HepG2 (cell line): ENCODE measurements at regions not wholly inside any gene's neighbourhood (a gene's known extent, or its start where the extent isn't known, plus 50 kb on each side); places are given as distances from the start of the nearest gene placed in this dataset.

Experiments used
- BHLHE40 ChIP-seq: IDR thresholded peaks from 2 replicates; pipeline ENCODE4 v1.6.1; 2011; ENCODE audit warnings: low read length, improper control_type of control experiment
- CBX1 ChIP-seq: IDR thresholded peaks from one replicate; pipeline ENCODE4 v1.6.1; 2016; ENCODE audit warnings: antibody characterized with exemption, low read depth
- ESRRA ChIP-seq: sonication (generic); formaldehyde crosslinking; IDR thresholded peaks from 2 replicates; pipeline ENCODE4 v1.5.1; 2020; ENCODE audit warnings: mild to moderate bottlenecking, low read depth, missing genetic modification reagents
- FOXP1 ChIP-seq, 2 experiments: fragments of 450-650 bp in 1 of 2; IDR thresholded peaks; 2 replicates each; pipeline ENCODE4 v1.6.1; 2017 to 2018; ENCODE audit warnings: antibody characterized with exemption in 1 of 2
- IKZF4 ChIP-seq: sonication (generic); formaldehyde crosslinking; IDR thresholded peaks from 2 replicates; pipeline ENCODE4 v1.5.1; 2020; ENCODE audit warnings: borderline replicate concordance, mild to moderate bottlenecking, low read depth, missing genetic modification reagents; ENCODE audit errors: not compliant biosample characterization
- ISL2 ChIP-seq: sonication (generic); formaldehyde crosslinking; IDR thresholded peaks from 2 replicates; pipeline ENCODE4 v1.5.0; 2020; ENCODE audit warnings: missing genetic modification reagents
- MYNN ChIP-seq: sonication (generic); formaldehyde crosslinking; IDR thresholded peaks from 2 replicates; pipeline ENCODE4 v1.4.0; 2020; ENCODE audit warnings: mild to moderate bottlenecking, low read depth, missing genetic modification reagents
- NCOA2 ChIP-seq: sonication (generic); formaldehyde crosslinking; IDR thresholded peaks from 2 replicates; pipeline ENCODE4 v1.8.0; 2022; ENCODE audit warnings: inconsistent platforms
- ONECUT2 ChIP-seq: sonication (generic); formaldehyde crosslinking; IDR thresholded peaks from 2 replicates; pipeline ENCODE4 v1.4.0; 2020; ENCODE audit warnings: missing genetic modification reagents
- POGZ ChIP-seq: sonication (generic); formaldehyde crosslinking; IDR thresholded peaks from 2 replicates; pipeline ENCODE4 v1.4.0; 2020; ENCODE audit warnings: mild to moderate bottlenecking, missing genetic modification reagents
- RFX1 ChIP-seq: fragments of 450-650 bp; IDR thresholded peaks from 2 replicates; pipeline ENCODE4 v1.6.1; 2017
- RXRA ChIP-seq: sonication (generic); formaldehyde crosslinking; IDR thresholded peaks from 2 replicates; pipeline ENCODE4 v1.5.1; 2020; ENCODE audit warnings: missing genetic modification reagents
- SAP130 ChIP-seq: IDR thresholded peaks from 2 replicates; pipeline ENCODE4 v1.6.1; 2016; ENCODE audit warnings: low read depth
- SMYD3 ChIP-seq: sonication (generic); formaldehyde crosslinking; IDR thresholded peaks from 2 replicates; pipeline ENCODE4 v1.8.1; 2023; ENCODE audit warnings: mild to moderate bottlenecking, missing genetic modification reagents
- SNAPC5 ChIP-seq: sonication (generic); formaldehyde crosslinking; IDR thresholded peaks from 2 replicates; pipeline ENCODE4 v1.8.1; 2023; ENCODE audit warnings: mild to moderate bottlenecking, missing genetic modification reagents, borderline replicate concordance
- SP4 ChIP-seq: sonication (generic); formaldehyde crosslinking; IDR thresholded peaks from 2 replicates; pipeline ENCODE4 v1.8.1; 2023; ENCODE audit warnings: mild to moderate bottlenecking, missing genetic modification reagents
- SRSF4 ChIP-seq: fragments of 200-400 bp; formaldehyde crosslinking; IDR thresholded peaks from one replicate; pipeline ENCODE4 v1.6.1; 2018; ENCODE audit warnings: mild to moderate bottlenecking, low read depth, low read length, moderate library complexity; ENCODE audit not compliant: poor library complexity, severe bottlenecking
- ZMYM4 ChIP-seq: sonication (generic); formaldehyde crosslinking; IDR thresholded peaks from 2 replicates; pipeline ENCODE4 v1.8.1; 2023; ENCODE audit warnings: mild to moderate bottlenecking, missing genetic modification reagents
- ZNF205 ChIP-seq: IDR thresholded peaks from 2 replicates; pipeline ENCODE4 v1.6.1; 2018; ENCODE audit warnings: missing biosample characterization, missing genetic modification reagents
- ZNF33B ChIP-seq: sonication (generic); formaldehyde crosslinking; IDR thresholded peaks from 2 replicates; pipeline ENCODE4 v1.5.1; 2020; ENCODE audit warnings: mild to moderate bottlenecking, missing genetic modification reagents
- ZNF407 ChIP-seq: sonication (generic); formaldehyde crosslinking; IDR thresholded peaks from one replicate; pipeline ENCODE4 v1.5.1; 2020; ENCODE audit warnings: mild to moderate bottlenecking, missing genetic modification reagents; ENCODE audit errors: not compliant biosample characterization
- ZNF746 ChIP-seq: sonication (generic); formaldehyde crosslinking; IDR thresholded peaks from 2 replicates; pipeline ENCODE4 v1.8.0; 2022; ENCODE audit warnings: mild to moderate bottlenecking, missing genetic modification reagents
- ZNF784 ChIP-seq: sonication (generic); formaldehyde crosslinking; IDR thresholded peaks from 2 replicates; pipeline ENCODE4 v1.5.1; 2020; ENCODE audit warnings: missing genetic modification reagents, mild to moderate bottlenecking, borderline replicate concordance

DNA sequence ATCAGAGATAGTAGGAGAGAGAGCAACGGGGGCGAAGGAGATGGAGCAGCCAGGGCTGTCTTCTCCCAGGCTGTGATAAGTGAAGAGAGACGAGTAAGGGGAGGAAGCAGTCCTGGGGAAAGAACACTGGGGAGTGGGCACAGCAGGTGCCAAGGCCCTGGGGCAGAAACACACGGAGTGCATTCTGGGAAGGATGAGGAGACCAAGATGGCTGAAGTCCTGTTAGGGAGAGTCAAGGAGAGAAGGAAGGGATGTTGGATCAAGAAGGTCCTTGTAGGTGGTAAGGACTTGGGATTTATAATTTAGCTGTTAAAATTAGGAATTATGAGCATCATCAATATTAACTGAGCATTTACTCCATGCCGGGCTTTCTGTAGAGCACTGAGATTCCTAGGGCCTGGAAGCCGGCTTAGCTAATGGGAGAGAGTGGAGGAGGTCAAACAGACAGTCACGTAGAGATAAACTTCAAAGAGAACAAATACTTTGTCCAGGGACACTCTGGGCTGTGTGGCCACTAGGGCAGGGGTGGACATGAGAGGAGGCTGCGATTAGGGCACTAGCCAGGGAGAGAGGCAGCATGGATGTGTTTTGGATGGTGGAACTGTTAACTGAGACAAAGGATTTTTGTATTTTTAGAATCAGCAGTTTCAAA, 134.2 kb upstream of the PEG3 start (continued):
- TF ChIP-seq IKZF4 (CRISPR knock-in tag) (no peak), ZNF407 (CRISPR knock-in tag) (no peak), CBX1 (peak; percentile 18), MYNN (CRISPR knock-in tag) (peak; percentile 44; the same call in 1 of the 2 replicates), ZNF205 (CRISPR knock-in tag) (no peak), ESRRA (CRISPR knock-in tag) (no peak), FOXP1 (IDR thresholded peaks at IDR 0.05) (no peak), FOXP1 (CRISPR knock-in tag; IDR thresholded peaks at IDR 0.05) (peak; percentile 63), SNAPC5 (CRISPR knock-in tag) (no peak), SP4 (0 out of 2 replicates have a peak, but pooled peaks have one; percentile 26), NCOA2 (CRISPR knock-in tag) (peak; percentile 95), SAP130 (CRISPR knock-in tag) (peak; percentile 53; the same call in 1 of the 2 replicates), POGZ (CRISPR knock-in tag) (0 out of 2 replicates have a peak, but pooled peaks have one; percentile 13), ZNF33B (CRISPR knock-in tag) (peak; percentile 22; the same call in 1 of the 2 replicates), BHLHE40 (peak; percentile 56; the same call in 1 of the 2 replicates), ZNF784 (CRISPR knock-in tag) (no peak), RFX1 (no peak), SRSF4 (no peak), ZMYM4 (no peak; the same call in none of the 2 replicates), ONECUT2 (CRISPR knock-in tag) (no peak), ISL2 (CRISPR knock-in tag) (peak; percentile 89), ZNF746 (CRISPR knock-in tag) (no peak), SMYD3 (CRISPR knock-in tag) (0 out of 2 replicates have a peak, but pooled peaks have one; percentile 53), RXRA (CRISPR knock-in tag) (peak; percentile 93)
